ENCODE measurements at regions not wholly inside any gene's neighbourhood (a gene's known extent, or its start where the extent isn't known, plus 50 kb on each side); places are given as distances from the start of the nearest gene placed in this dataset.

DNA sequence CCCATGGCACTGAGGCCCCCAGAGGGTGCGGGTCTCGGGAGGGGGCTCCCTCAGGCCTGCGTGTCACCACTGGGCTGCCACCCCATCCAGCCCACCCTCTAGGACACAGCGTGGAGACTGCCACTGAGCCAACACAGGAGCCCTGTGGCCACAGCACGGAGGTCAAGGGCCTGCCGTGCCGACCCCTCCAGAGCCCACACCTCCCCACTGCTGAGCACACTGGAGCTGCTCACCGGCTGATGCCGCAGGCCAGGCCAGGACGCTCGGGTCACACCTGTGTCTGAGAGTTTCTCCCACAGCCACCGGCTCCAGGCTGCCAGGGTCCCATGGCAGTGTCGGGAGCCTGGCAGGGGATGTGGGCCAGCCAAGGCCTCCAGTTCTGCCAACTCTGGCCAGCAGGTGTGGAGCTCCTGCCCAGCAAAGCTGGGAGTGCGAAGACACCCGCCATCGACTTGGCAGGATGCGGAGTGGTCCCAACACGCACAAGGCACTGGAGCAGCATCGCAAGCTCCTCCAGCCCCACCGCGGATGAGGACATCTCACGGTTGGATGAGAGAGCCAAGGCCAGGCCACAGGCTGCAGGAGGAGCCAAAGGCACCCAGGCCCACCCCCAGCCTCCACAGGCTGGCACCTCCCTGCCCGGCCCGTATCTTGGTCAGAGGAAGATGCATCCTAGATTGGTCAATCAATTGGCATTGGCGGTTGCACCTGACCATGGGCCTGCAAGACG, 187.1 kb downstream of the BRD1 start:
- Histone ChIP-seq H2AFZ (ENCODE audit: low read length) (no peak overlapping the region), H3K4me3 (ENCODE audit: low read length) (no peak overlapping the region), H3K4me1 (ENCODE audit: low read length) (no peaks in the 10 kb centered on the region), H3K27ac (ENCODE audit: low read length) (no peak overlapping the region), H3K36me3 (replicated peaks; ENCODE audit: insufficient read depth, low read length) (no peaks in the 10 kb centered on the region; the same call in 1 of the 2 replicates), H3K9ac (ENCODE audit: low read length) (no peak overlapping the region), H3F3A (ENCODE audit: insufficient read depth, low read length) (no peaks in the 10 kb centered on the region), H3K27me3 (replicated peaks; ENCODE audit: insufficient read depth, low read length) (no peaks in the 10 kb centered on the region), H3K9me2 (replicated peaks; ENCODE audit: insufficient read depth, low read length) (no peaks in the 10 kb centered on the region), H3K4me2 (ENCODE audit: low read depth, low read length) (no peak overlapping the region), H3K9me3 (replicated peaks; ENCODE audit: insufficient read depth, low read length) (no peaks in the 10 kb centered on the region), H3K79me2 (ENCODE audit: low read length) (peaks cover 92% of the 10 kb centered on the region), H4K20me1 (ENCODE audit: insufficient read depth, low read length) (no peaks in the 10 kb centered on the region)
- DNase-seq, result no peak
- TF ChIP-seq EZH2phosphoT487 (IDR thresholded peaks at IDR 0.05; ENCODE audit: low read length) (no peak), EZH2 (optimal IDR thresholded peaks at IDR 0.05; ENCODE audit: low read depth, low read length) (no peak), CTCF (IDR thresholded peaks at IDR 0.05; ENCODE audit: low read length) (no peak)

GRCh38 chr22:49639956-49640355, 187.7 kb downstream of the BRD1 start:
- peaks cover 92% of the 10 kb centered on the region for H3K79me2 ChIP-seq (ENCODE audit: low read length)
- no peaks in the 10 kb centered on the region for H3F3A ChIP-seq (ENCODE audit: insufficient read depth, low read length)
- no peak for DNase-seq
- H3K9me2 ChIP-seq (replicated peaks; ENCODE audit: insufficient read depth, low read length), result no peaks in the 10 kb centered on the region
- no peaks in the 10 kb centered on the region for H4K20me1 ChIP-seq (ENCODE audit: insufficient read depth, low read length)
- no peak overlapping the region for H2AFZ ChIP-seq (ENCODE audit: low read length)
- H3K4me2 ChIP-seq (ENCODE audit: low read depth, low read length), result no peak overlapping the region
- no peak for TF ChIP-seq EZH2phosphoT487 (IDR thresholded peaks at IDR 0.05; ENCODE audit: low read length)
- no peak overlapping the region for H3K9ac ChIP-seq (ENCODE audit: low read length)
- H3K27me3 ChIP-seq (replicated peaks; ENCODE audit: insufficient read depth, low read length), result no peaks in the 10 kb centered on the region
- H3K4me1 ChIP-seq (ENCODE audit: low read length), result no peaks in the 10 kb centered on the region
- no peaks in the 10 kb centered on the region; the same call in 1 of the 2 replicates for H3K36me3 ChIP-seq (replicated peaks; ENCODE audit: insufficient read depth, low read length)
- no peak overlapping the region for H3K4me3 ChIP-seq (ENCODE audit: low read length)
- no peaks in the 10 kb centered on the region for H3K9me3 ChIP-seq (replicated peaks; ENCODE audit: insufficient read depth, low read length)
- H3K27ac ChIP-seq (ENCODE audit: low read length), result no peak overlapping the region

DNA sequence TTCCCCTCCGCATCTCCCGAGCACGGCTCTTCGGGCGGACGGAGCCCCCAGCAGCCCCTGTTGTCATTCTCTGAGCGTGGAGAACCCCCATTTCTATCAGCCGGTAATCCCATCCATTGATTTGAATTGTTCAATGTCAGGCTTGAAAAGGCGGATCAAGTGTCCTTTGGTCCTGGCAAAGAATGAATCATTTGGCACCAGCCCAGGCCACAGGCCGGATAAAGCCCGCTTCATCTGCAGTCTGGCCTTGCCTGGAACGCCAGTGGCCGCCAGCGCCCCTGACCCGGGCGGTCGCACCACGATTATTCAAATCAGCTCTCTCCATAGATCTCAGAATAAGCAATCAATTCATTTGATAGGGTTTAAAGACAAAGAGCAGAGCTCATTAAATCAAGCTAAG, 188.9 kb downstream of the BRD1 start:
- Histone ChIP-seq H2AFZ (ENCODE audit: low read length) (no peak overlapping the region), H3K9me3 (replicated peaks; ENCODE audit: insufficient read depth, low read length) (no peaks in the 10 kb centered on the region), H4K20me1 (ENCODE audit: insufficient read depth, low read length) (no peaks in the 10 kb centered on the region), H3K9ac (ENCODE audit: low read length) (no peak overlapping the region), H3K27me3 (replicated peaks; ENCODE audit: insufficient read depth, low read length) (no peaks in the 10 kb centered on the region), H3K4me3 (ENCODE audit: low read length) (no peak overlapping the region), H3K27ac (ENCODE audit: low read length) (no peak overlapping the region), H3K9me2 (replicated peaks; ENCODE audit: insufficient read depth, low read length) (no peaks in the 10 kb centered on the region), H3K4me2 (ENCODE audit: low read depth, low read length) (no peak overlapping the region), H3K79me2 (ENCODE audit: low read length) (peaks cover 97% of the 10 kb centered on the region), H3K36me3 (replicated peaks; ENCODE audit: insufficient read depth, low read length) (no peaks in the 10 kb centered on the region; the same call in 1 of the 2 replicates), H3F3A (ENCODE audit: insufficient read depth, low read length) (no peaks in the 10 kb centered on the region), H3K4me1 (ENCODE audit: low read length) (no peaks in the 10 kb centered on the region)
- DNase-seq, result no peak
- no peak for TF ChIP-seq EZH2 (optimal IDR thresholded peaks at IDR 0.05; ENCODE audit: low read depth, low read length)
- no peak for TF ChIP-seq EZH2phosphoT487 (IDR thresholded peaks at IDR 0.05; ENCODE audit: low read length)
- TF ChIP-seq CTCF (IDR thresholded peaks at IDR 0.05; ENCODE audit: low read length), result no peak

DNA sequence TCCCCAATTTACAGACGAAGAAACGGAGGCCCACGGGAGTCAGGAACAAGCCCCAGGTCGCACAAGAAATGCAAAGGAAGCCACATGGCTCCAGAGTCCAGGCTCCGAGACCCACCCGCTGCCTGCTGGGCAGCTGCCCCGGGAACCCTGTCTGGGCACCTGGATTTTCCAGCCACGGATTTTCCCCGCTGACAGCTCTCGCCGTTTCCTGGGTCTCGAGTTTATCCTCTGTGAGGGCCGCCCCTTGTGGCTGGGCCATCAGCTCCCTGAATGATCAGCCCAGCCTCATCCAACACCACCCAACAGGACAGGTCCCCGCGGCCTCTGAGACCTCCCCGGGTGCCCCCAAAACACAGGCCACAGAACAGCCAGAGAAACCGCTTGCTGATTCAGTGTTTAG, 189.7 kb downstream of the BRD1 start:
- no peaks in the 10 kb centered on the region; the same call in 1 of the 2 replicates for H3K36me3 ChIP-seq (replicated peaks; ENCODE audit: insufficient read depth, low read length)
- no peak for TF ChIP-seq EZH2phosphoT487 (IDR thresholded peaks at IDR 0.05; ENCODE audit: low read length)
- no peak for TF ChIP-seq EZH2 (optimal IDR thresholded peaks at IDR 0.05; ENCODE audit: low read depth, low read length)
- no peak for TF ChIP-seq CTCF (IDR thresholded peaks at IDR 0.05; ENCODE audit: low read length)
- no peaks in the 10 kb centered on the region for H4K20me1 ChIP-seq (ENCODE audit: insufficient read depth, low read length)
- H3K9ac ChIP-seq (ENCODE audit: low read length), result no peak overlapping the region
- H3K79me2 ChIP-seq (ENCODE audit: low read length), result peaks cover 94% of the 10 kb centered on the region
- DNase-seq, result no peak
- no peak overlapping the region for H3K4me2 ChIP-seq (ENCODE audit: low read depth, low read length)
- H3K4me3 ChIP-seq (ENCODE audit: low read length), result no peak overlapping the region
- H2AFZ ChIP-seq (ENCODE audit: low read length), result no peak overlapping the region
- no peaks in the 10 kb centered on the region for H3K9me3 ChIP-seq (replicated peaks; ENCODE audit: insufficient read depth, low read length)
- H3K4me1 ChIP-seq (ENCODE audit: low read length), result no peaks in the 10 kb centered on the region
- no peaks in the 10 kb centered on the region for H3F3A ChIP-seq (ENCODE audit: insufficient read depth, low read length)
- H3K9me2 ChIP-seq (replicated peaks; ENCODE audit: insufficient read depth, low read length), result no peaks in the 10 kb centered on the region
- H3K27ac ChIP-seq (ENCODE audit: low read length), result no peak overlapping the region
- no peaks in the 10 kb centered on the region for H3K27me3 ChIP-seq (replicated peaks; ENCODE audit: insufficient read depth, low read length)

All from MM.1S (cell line).